ENCODE measurements at regions not wholly inside any gene's neighbourhood (a gene's known extent, or its start where the extent isn't known, plus 50 kb on each side); places are given as distances from the start of the nearest gene placed in this dataset.

DNA sequence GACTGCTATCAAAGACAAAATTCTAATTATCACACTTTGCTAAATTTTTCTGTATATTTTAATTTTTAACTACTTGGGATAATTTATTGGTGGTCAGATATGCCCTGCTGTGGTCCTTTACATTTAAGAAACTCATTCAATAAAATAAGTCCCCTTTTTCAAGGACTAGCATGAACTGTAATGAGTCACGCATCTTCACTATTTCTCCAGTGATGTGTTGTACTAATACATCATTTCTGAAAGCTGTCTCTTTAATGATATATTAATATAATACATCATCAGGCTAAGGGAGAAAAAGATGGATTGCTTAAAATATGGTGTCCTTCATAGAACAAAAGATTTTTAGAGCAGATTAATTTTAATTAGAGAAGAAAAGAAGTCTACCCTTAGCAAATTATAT lies 901.4 kb downstream of the DIPK2A start:
- TF ChIP-seq EP300 (IDR thresholded peaks at IDR 0.05) (no peak), POLR2A (IDR thresholded peaks at IDR 0.05) (no peak)
- TF ChIP-seq, protein P1, sequence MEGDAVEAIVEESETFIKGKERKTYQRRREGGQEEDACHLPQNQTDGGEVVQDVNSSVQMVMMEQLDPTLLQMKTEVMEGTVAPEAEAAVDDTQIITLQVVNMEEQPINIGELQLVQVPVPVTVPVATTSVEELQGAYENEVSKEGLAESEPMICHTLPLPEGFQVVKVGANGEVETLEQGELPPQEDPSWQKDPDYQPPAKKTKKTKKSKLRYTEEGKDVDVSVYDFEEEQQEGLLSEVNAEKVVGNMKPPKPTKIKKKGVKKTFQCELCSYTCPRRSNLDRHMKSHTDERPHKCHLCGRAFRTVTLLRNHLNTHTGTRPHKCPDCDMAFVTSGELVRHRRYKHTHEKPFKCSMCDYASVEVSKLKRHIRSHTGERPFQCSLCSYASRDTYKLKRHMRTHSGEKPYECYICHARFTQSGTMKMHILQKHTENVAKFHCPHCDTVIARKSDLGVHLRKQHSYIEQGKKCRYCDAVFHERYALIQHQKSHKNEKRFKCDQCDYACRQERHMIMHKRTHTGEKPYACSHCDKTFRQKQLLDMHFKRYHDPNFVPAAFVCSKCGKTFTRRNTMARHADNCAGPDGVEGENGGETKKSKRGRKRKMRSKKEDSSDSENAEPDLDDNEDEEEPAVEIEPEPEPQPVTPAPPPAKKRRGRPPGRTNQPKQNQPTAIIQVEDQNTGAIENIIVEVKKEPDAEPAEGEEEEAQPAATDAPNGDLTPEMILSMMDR (IDR thresholded peaks at IDR 0.05): no peak
